ENCODE measurements at regions not wholly inside any gene's neighbourhood (a gene's known extent, or its start where the extent isn't known, plus 50 kb on each side); places are given as distances from the start of the nearest gene placed in this dataset.
A peak's percentile ranks its signal among the peaks of the same experiment; 100 is the strongest.

- no peak overlapping the region for H3K27ac ChIP-seq
- TF ChIP-seq ZFX (IDR thresholded peaks at IDR 0.05; ENCODE audit: borderline replicate concordance) = no peak
Measured at GRCh38 chr6:150684161-150684560, 84.5 kb downstream of the PLEKHG1 start.

GRCh38 chr6:150684714-150685459 is 85.2 kb downstream of the PLEKHG1 start:
- no peak overlapping the region for H3K27ac ChIP-seq
- TF ChIP-seq ZFX (IDR thresholded peaks at IDR 0.05; ENCODE audit: borderline replicate concordance) = no peak
- TF ChIP-seq, protein P1, sequence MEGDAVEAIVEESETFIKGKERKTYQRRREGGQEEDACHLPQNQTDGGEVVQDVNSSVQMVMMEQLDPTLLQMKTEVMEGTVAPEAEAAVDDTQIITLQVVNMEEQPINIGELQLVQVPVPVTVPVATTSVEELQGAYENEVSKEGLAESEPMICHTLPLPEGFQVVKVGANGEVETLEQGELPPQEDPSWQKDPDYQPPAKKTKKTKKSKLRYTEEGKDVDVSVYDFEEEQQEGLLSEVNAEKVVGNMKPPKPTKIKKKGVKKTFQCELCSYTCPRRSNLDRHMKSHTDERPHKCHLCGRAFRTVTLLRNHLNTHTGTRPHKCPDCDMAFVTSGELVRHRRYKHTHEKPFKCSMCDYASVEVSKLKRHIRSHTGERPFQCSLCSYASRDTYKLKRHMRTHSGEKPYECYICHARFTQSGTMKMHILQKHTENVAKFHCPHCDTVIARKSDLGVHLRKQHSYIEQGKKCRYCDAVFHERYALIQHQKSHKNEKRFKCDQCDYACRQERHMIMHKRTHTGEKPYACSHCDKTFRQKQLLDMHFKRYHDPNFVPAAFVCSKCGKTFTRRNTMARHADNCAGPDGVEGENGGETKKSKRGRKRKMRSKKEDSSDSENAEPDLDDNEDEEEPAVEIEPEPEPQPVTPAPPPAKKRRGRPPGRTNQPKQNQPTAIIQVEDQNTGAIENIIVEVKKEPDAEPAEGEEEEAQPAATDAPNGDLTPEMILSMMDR (IDR thresholded peaks at IDR 0.05) = no peak

DNA sequence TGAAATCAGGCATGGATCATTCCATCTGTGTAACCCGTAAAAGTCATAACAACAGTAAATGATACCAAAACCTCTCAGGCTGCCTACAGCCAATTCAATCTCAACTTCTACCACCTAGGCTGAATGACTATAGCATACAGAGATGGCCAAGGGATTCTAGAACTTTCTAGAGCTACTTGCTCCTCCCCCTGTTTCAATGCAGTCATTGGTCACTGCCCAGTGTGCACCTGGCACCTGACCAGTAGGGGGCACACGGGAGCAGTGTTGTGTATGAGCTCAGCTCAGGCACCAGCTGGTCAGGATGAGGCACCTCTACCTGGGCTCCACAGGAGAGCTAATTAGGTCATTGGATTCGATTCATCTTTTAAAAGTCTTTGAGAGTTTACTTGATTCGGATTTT is 86.2 kb downstream of the PLEKHG1 start:
- H3K27ac ChIP-seq = no peak overlapping the region
- TF ChIP-seq, protein P1 (IDR thresholded peaks at IDR 0.05) = peak; percentile 84
- TF ChIP-seq ZFX (IDR thresholded peaks at IDR 0.05; ENCODE audit: borderline replicate concordance) = no peak

DNA sequence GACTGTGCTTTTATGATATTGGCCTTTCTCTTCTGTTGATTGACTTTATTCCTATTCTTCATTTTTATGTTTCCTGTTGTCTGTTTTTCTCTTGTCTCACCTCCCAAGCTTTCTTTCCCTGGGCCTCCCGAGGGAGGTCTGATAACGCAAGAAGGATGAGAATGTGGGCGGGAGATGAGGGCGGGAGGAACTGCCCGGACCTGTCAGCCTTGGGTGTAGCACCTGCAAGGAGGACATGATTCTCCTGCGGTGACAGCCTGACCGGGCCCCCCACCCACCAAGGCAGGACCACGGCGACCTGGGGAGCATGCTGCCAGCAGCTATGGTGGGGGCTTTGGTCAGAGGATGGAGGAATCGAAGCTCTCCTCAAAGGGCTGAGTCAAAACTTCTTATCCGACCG is 86.9 kb downstream of the PLEKHG1 start:
- TF ChIP-seq, protein P1 (IDR thresholded peaks at IDR 0.05) = no peak
- TF ChIP-seq ZFX (IDR thresholded peaks at IDR 0.05; ENCODE audit: borderline replicate concordance) = no peak
- H3K27ac ChIP-seq = no peak overlapping the region

GRCh38 chr6:150687508-150687907 is 87.8 kb downstream of the PLEKHG1 start:
- H3K27ac ChIP-seq = no peak overlapping the region
- TF ChIP-seq ZFX (IDR thresholded peaks at IDR 0.05; ENCODE audit: borderline replicate concordance) = no peak
- TF ChIP-seq, protein P1 (IDR thresholded peaks at IDR 0.05) = no peak

DNA sequence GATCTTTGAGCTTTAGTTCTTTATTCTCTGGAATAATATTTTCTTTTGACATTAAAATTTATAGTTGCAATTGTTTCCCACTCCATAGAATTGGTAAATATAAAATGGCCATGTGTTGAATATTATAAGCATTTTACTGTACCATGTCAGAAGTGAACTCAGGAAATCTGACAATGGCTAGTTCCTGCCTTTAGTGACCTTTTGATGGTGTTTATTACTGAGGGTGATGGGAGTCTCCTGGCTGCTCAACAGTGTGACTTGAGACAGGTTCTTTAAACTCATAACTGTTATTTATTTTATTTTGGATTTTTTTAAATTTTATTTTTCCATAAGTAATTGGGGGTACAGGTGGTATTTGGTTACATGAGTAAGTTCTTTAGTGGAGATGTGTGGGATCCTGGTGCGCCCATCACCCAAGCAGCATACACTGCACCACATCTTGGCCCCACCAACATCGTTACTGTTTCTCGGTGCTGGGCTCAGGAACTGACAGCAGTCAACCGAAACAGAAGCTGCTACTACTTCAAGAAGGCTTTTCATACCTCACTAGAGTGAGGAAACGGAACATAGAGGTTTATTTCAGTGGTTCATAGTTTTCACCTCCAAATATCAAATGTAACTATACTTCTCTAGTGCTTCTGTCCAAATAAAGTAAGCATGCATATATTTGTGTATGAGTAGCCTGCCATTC is 90.4 kb downstream of the PLEKHG1 start:
- TF ChIP-seq, protein P1 (IDR thresholded peaks at IDR 0.05) = no peak
- no peak for TF ChIP-seq ZFX (IDR thresholded peaks at IDR 0.05; ENCODE audit: borderline replicate concordance)
- no peak overlapping the region for H3K27ac ChIP-seq

- H3K27ac ChIP-seq = no peak overlapping the region
- TF ChIP-seq, protein P1 (IDR thresholded peaks at IDR 0.05) = no peak
- no peak for TF ChIP-seq ZFX (IDR thresholded peaks at IDR 0.05; ENCODE audit: borderline replicate concordance)
Measured at GRCh38 chr6:150690681-150691080, 91.0 kb downstream of the PLEKHG1 start.
